ENCODE measurements at regions not wholly inside any gene's neighbourhood (a gene's known extent, or its start where the extent isn't known, plus 50 kb on each side); places are given as distances from the start of the nearest gene placed in this dataset.

- TF ChIP-seq, protein P1, sequence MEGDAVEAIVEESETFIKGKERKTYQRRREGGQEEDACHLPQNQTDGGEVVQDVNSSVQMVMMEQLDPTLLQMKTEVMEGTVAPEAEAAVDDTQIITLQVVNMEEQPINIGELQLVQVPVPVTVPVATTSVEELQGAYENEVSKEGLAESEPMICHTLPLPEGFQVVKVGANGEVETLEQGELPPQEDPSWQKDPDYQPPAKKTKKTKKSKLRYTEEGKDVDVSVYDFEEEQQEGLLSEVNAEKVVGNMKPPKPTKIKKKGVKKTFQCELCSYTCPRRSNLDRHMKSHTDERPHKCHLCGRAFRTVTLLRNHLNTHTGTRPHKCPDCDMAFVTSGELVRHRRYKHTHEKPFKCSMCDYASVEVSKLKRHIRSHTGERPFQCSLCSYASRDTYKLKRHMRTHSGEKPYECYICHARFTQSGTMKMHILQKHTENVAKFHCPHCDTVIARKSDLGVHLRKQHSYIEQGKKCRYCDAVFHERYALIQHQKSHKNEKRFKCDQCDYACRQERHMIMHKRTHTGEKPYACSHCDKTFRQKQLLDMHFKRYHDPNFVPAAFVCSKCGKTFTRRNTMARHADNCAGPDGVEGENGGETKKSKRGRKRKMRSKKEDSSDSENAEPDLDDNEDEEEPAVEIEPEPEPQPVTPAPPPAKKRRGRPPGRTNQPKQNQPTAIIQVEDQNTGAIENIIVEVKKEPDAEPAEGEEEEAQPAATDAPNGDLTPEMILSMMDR (IDR thresholded peaks at IDR 0.05), result no peak
- TF ChIP-seq ZFX (IDR thresholded peaks at IDR 0.05; ENCODE audit: borderline replicate concordance), result no peak
Measured at GRCh38 chr4:13316354-13316753, 167.8 kb downstream of the RAB28 start.
